HCT116 (cell line): ENCODE measurements at regions not wholly inside any gene's neighbourhood (a gene's known extent, or its start where the extent isn't known, plus 50 kb on each side); places are given as distances from the start of the nearest gene placed in this dataset.

Experiments
- ATAC-seq: fragments of 200-7000 bp; cut with Tn5 transposase; 2 replicates; pipeline ENCODE4 v1.9.1; 2020; ENCODE audit warnings: mild to moderate bottlenecking, moderate library complexity
- BruUV-seq: library from RNA; stranded (reverse); fragments of 400-500 nt; replicated peaks from 2 replicates; lab custom pipeline; 2021; lab: Mats Ljungman, UMichigan
- CTCF ChIA-PET: fragments of 300-600 bp; sonication (Branson Sonifier 250); formaldehyde crosslinking; loops from one replicate; lab custom pipeline; 2021; ENCODE audit warnings: antibody characterized with exemption; lab: Charles Lee
- POLR2A ChIA-PET: fragments of 300-600, 350-600 bp; sonication (Branson Sonifier 250); formaldehyde crosslinking; loops from one replicate; lab custom pipeline; 2021; ENCODE audit warnings: antibody characterized with exemption; lab: Charles Lee
- RAD21 ChIA-PET, 2 experiments: fragments of 300-600 bp; sonication (Branson Sonifier 250); formaldehyde crosslinking; loops; one replicate each; lab custom pipeline; 2023; ENCODE audit warnings: low total read pairs in 2 of 2; ENCODE audit not compliant: uncharacterized antibody in 2 of 2, unreplicated experiment in 2 of 2, low non-redundant PET in 1 of 2; lab: Charles Lee
- DNase-seq: peaks from one replicate; pipeline ENCODE4 v3.0.0-alpha.2; 2010; ENCODE audit warnings: low read depth, low spot score
- H2AFZ ChIP-seq: fragments of 200-600 bp; shearing (Covaris generic), sonication (generic); 2 replicates; pipeline ENCODE4 v1.6.1; 2017; ENCODE audit warnings: low read depth, mixed run types, mixed read lengths, antibody characterized with exemption, low read length; ENCODE audit not compliant: poor library complexity, severe bottlenecking
- H3K27ac ChIP-seq: 2 replicates; pipeline ENCODE4 v1.5.1; 2012; ENCODE audit warnings: low read depth, low read length
- H3K27me3 ChIP-seq: fragments of 200-600 bp; sonication (generic); 2 replicates; pipeline ENCODE4 v1.6.1; 2016; ENCODE audit warnings: mixed run types, low read length, mixed read lengths; ENCODE audit not compliant: insufficient read depth
- H3K36me3 ChIP-seq, 2 experiments: fragments of 200-500 bp in 1 of 2; fragments of 200-600 bp in 1 of 2; sonication (Bioruptor generic) in 1 of 2; sonication (generic) in 1 of 2; 2 replicates each; pipeline versions ENCODE4 v1.5.1 to v1.6.1; 2014 to 2016; ENCODE audit warnings: low read length in 2 of 2, inconsistent platforms in 1 of 2, mixed read lengths in 1 of 2, mixed run types in 1 of 2; ENCODE audit not compliant: insufficient read depth in 2 of 2, control insufficient read depth in 1 of 2
- H3K4me1 ChIP-seq, 2 experiments: fragments of 200-600 bp in 1 of 2; sonication (generic) in 1 of 2; 2 replicates each; pipeline versions ENCODE4 v1.5.1 to v1.6.1; 2012 to 2017; ENCODE audit warnings: low read length in 2 of 2, inconsistent platforms in 1 of 2, mild to moderate bottlenecking in 1 of 2, mixed read lengths in 1 of 2, mixed run types in 1 of 2, moderate library complexity in 1 of 2; ENCODE audit not compliant: insufficient read depth in 2 of 2, control insufficient read depth in 1 of 2
- H3K4me2 ChIP-seq: fragments of 200-600 bp; sonication (generic); 2 replicates; pipeline ENCODE4 v1.6.1; 2017; ENCODE audit warnings: mixed run types, low read length, mixed read lengths
- H3K4me3 ChIP-seq, 2 experiments: fragments of 200-600 bp in 1 of 2; sonication (generic) in 1 of 2; replicated peaks in 1 of 2; 2 replicates each; pipeline ENCODE4 v1.5.1; 2011 to 2016; ENCODE audit warnings: low read length in 2 of 2, control low read depth in 1 of 2, low read depth in 1 of 2, mild to moderate bottlenecking in 1 of 2, mixed read lengths in 1 of 2, mixed run types in 1 of 2
- H3K79me2 ChIP-seq: fragments of 200-600 bp; sonication (generic); 2 replicates; pipeline ENCODE4 v1.6.1; 2017; ENCODE audit warnings: mild to moderate bottlenecking, mixed run types, low read length, moderate library complexity, mixed read lengths; ENCODE audit not compliant: insufficient read depth
- H3K9ac ChIP-seq: fragments of 200-600 bp; sonication (generic); 2 replicates; pipeline ENCODE4 v1.6.1; 2016; ENCODE audit warnings: low read length, mixed read lengths
- H3K9me2 ChIP-seq: fragments of 200-600 bp; sonication (generic), shearing (Covaris generic); 2 replicates; pipeline ENCODE4 v1.6.1; 2017; ENCODE audit warnings: mixed run types, mild to moderate bottlenecking, moderate library complexity; ENCODE audit not compliant: insufficient read depth
- H3K9me3 ChIP-seq, 2 experiments: fragments of 200-500 bp in 1 of 2; fragments of 200-600 bp in 1 of 2; sonication (Bioruptor generic) in 1 of 2; sonication (generic) in 1 of 2; 2 replicates each; pipeline ENCODE4 v1.6.1; 2014 to 2017; ENCODE audit warnings: low read length in 2 of 2, mixed read lengths in 2 of 2, inconsistent platforms in 1 of 2, low read depth in 1 of 2, mild to moderate bottlenecking in 1 of 2, mixed run types in 1 of 2, moderate library complexity in 1 of 2; ENCODE audit not compliant: control insufficient read depth in 1 of 2, insufficient read depth in 1 of 2
- H4K20me1 ChIP-seq: fragments of 200-600 bp; sonication (generic), shearing (Covaris generic); 2 replicates; pipeline ENCODE4 v1.6.1; 2017; ENCODE audit warnings: mixed run types, mild to moderate bottlenecking, moderate library complexity; ENCODE audit not compliant: insufficient read depth
- CBX3 ChIP-seq: IDR thresholded peaks from 2 replicates; pipeline ENCODE4 v1.6.1; 2012; ENCODE audit warnings: low read depth
- CEBPB ChIP-seq: IDR thresholded peaks from 2 replicates; pipeline ENCODE4 v1.6.1; 2012; ENCODE audit warnings: low read depth
- EGR1 ChIP-seq: IDR thresholded peaks from 2 replicates; pipeline ENCODE4 v1.6.1; 2012; ENCODE audit warnings: low read depth
- ELF1 ChIP-seq: IDR thresholded peaks from 2 replicates; pipeline ENCODE4 v1.6.1; 2012; ENCODE audit warnings: low read depth, borderline replicate concordance
- EZH2 ChIP-seq: fragments of 200-600 bp; sonication (generic); IDR thresholded peaks from 2 replicates; pipeline ENCODE4 v1.6.1; 2017; ENCODE audit warnings: antibody characterized with exemption, mixed run types
- EZH2phosphoT487 ChIP-seq: fragments of 200-600 bp; IDR thresholded peaks from 2 replicates; pipeline ENCODE4 v1.6.1; 2018; ENCODE audit warnings: antibody characterized with exemption, borderline replicate concordance
- FOSL1 ChIP-seq: IDR thresholded peaks from 2 replicates; pipeline ENCODE4 v1.6.1; 2012; ENCODE audit warnings: low read depth
- JUND ChIP-seq: IDR thresholded peaks from 2 replicates; pipeline ENCODE4 v1.6.1; 2012
- POLR2A ChIP-seq: IDR thresholded peaks from 2 replicates; pipeline ENCODE4 v1.7.0; 2011; ENCODE audit warnings: borderline replicate concordance; ENCODE audit not compliant: insufficient read depth, insufficient read length; ENCODE audit errors: extremely low read depth
- POLR2AphosphoS5 ChIP-seq: IDR thresholded peaks from 2 replicates; pipeline ENCODE4 v1.6.1; 2011; ENCODE audit warnings: mild to moderate bottlenecking, low read depth, low read length, moderate library complexity
- SIN3A ChIP-seq: IDR thresholded peaks from 2 replicates; pipeline ENCODE4 v1.6.1; 2012; ENCODE audit warnings: low read depth
- SP1 ChIP-seq: IDR thresholded peaks from 2 replicates; pipeline ENCODE4 v1.6.1; 2012; ENCODE audit warnings: low read depth
- SRF ChIP-seq: IDR thresholded peaks from 2 replicates; pipeline ENCODE4 v1.6.1; 2012; ENCODE audit warnings: low read depth
- YY1 ChIP-seq: IDR thresholded peaks from 2 replicates; pipeline ENCODE4 v1.6.1; 2011; ENCODE audit warnings: low read length, low read depth, moderate library complexity, mild to moderate bottlenecking; ENCODE audit not compliant: insufficient replicate concordance; ENCODE audit errors: extremely low read depth
- intact Hi-C: fragments of 100-400 bp; cut with micrococcal nuclease; formaldehyde crosslinking; loops from 2 replicates; pipeline ENCODE4 v1.10.0; 2022
- TF ChIP-seq, protein P1 (sequence below): IDR thresholded peaks from 2 replicates; pipeline ENCODE4 v1.6.1; 2012; ENCODE audit warnings: low read depth
- TF ChIP-seq, protein P2 (sequence below), 3 experiments: fragments of 200-600 bp in 1 of 3; sonication (generic) in 1 of 3; IDR thresholded peaks in 2 of 3; conservative IDR thresholded peaks in 1 of 3; 2 replicates each; pipeline ENCODE4 v1.5.1; 2012 to 2017; ENCODE audit warnings: low read depth in 2 of 3, low read length in 2 of 3, antibody characterized with exemption in 1 of 3, borderline replicate concordance in 1 of 3, control low read depth in 1 of 3, mild to moderate bottlenecking in 1 of 3, mixed read lengths in 1 of 3, mixed run types in 1 of 3, moderate library complexity in 1 of 3; ENCODE audit not compliant: insufficient read depth in 1 of 3
- TF ChIP-seq, protein P3 (sequence below): IDR thresholded peaks from 2 replicates; pipeline ENCODE4 v1.6.1; 2012
- TF ChIP-seq, protein P4 (sequence below): IDR thresholded peaks from 2 replicates; pipeline ENCODE4 v1.6.1; 2011; ENCODE audit warnings: mild to moderate bottlenecking, low read length, moderate library complexity; ENCODE audit not compliant: insufficient replicate concordance; ENCODE audit errors: extremely low read depth
- TF ChIP-seq, protein P5 (sequence below): IDR thresholded peaks from 2 replicates; pipeline ENCODE4 v1.6.1; 2012

DNA sequence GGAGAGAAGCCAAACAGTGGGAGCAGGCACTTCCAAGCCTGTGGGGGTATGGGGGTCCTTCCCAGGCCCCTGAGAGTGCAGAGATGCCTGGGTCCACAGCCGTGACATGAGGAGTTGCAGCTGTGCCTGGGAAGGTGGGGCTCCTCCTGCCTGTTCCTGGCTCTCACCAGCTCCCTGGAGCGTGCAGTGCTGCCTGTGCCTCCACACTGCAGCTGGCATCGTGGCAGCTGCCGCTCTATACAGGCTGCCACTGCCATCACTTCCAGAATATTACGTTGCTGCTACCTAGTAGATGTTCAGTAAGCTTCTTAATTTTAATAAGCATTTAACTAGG, 223.7 kb downstream of the KCNC2 start:
- DNase-seq (no peak), ATAC-seq (no peak)
- Histone ChIP-seq H3K9me3 (no peaks in the 10 kb centered on the region), H3K27me3 (no peaks in the 10 kb centered on the region), H3K4me3 (no peak overlapping the region), H3K4me2 (no peak overlapping the region), H4K20me1 (no peaks in the 10 kb centered on the region), H3K27ac (no peak overlapping the region), H3K9ac (no peak overlapping the region), H3K36me3 (no peaks in the 10 kb centered on the region), H3K9me2 (no peaks in the 10 kb centered on the region), H2AFZ (no peak overlapping the region), H3K4me1 (peaks cover 0 to 2% of the 10 kb centered on the region in 2 experiments; a peak in 1 of 4 replicates), H3K79me2 (no peaks in the 10 kb centered on the region)
- TF ChIP-seq, protein P1, sequence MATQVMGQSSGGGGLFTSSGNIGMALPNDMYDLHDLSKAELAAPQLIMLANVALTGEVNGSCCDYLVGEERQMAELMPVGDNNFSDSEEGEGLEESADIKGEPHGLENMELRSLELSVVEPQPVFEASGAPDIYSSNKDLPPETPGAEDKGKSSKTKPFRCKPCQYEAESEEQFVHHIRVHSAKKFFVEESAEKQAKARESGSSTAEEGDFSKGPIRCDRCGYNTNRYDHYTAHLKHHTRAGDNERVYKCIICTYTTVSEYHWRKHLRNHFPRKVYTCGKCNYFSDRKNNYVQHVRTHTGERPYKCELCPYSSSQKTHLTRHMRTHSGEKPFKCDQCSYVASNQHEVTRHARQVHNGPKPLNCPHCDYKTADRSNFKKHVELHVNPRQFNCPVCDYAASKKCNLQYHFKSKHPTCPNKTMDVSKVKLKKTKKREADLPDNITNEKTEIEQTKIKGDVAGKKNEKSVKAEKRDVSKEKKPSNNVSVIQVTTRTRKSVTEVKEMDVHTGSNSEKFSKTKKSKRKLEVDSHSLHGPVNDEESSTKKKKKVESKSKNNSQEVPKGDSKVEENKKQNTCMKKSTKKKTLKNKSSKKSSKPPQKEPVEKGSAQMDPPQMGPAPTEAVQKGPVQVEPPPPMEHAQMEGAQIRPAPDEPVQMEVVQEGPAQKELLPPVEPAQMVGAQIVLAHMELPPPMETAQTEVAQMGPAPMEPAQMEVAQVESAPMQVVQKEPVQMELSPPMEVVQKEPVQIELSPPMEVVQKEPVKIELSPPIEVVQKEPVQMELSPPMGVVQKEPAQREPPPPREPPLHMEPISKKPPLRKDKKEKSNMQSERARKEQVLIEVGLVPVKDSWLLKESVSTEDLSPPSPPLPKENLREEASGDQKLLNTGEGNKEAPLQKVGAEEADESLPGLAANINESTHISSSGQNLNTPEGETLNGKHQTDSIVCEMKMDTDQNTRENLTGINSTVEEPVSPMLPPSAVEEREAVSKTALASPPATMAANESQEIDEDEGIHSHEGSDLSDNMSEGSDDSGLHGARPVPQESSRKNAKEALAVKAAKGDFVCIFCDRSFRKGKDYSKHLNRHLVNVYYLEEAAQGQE = no peak
- TF ChIP-seq, protein P2, sequence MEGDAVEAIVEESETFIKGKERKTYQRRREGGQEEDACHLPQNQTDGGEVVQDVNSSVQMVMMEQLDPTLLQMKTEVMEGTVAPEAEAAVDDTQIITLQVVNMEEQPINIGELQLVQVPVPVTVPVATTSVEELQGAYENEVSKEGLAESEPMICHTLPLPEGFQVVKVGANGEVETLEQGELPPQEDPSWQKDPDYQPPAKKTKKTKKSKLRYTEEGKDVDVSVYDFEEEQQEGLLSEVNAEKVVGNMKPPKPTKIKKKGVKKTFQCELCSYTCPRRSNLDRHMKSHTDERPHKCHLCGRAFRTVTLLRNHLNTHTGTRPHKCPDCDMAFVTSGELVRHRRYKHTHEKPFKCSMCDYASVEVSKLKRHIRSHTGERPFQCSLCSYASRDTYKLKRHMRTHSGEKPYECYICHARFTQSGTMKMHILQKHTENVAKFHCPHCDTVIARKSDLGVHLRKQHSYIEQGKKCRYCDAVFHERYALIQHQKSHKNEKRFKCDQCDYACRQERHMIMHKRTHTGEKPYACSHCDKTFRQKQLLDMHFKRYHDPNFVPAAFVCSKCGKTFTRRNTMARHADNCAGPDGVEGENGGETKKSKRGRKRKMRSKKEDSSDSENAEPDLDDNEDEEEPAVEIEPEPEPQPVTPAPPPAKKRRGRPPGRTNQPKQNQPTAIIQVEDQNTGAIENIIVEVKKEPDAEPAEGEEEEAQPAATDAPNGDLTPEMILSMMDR (IDR thresholded peaks at IDR 0.05 in 2 of 3, conservative IDR thresholded peaks at IDR 0.05 in 1 of 3; ENCODE audit: borderline replicate concordance in 1 of 3, insufficient read depth in 1 of 3, low read depth in 2 of 3, low read length in 2 of 3) = no peak
- TF ChIP-seq EZH2 = no peak
- no peak for TF ChIP-seq SIN3A
- TF ChIP-seq POLR2AphosphoS5 = no peak
- no peak for TF ChIP-seq FOSL1
- no peak for TF ChIP-seq YY1
- TF ChIP-seq JUND = no peak
- TF ChIP-seq, protein P3, sequence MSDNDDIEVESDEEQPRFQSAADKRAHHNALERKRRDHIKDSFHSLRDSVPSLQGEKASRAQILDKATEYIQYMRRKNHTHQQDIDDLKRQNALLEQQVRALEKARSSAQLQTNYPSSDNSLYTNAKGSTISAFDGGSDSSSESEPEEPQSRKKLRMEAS = no peak
- TF ChIP-seq, protein P4, sequence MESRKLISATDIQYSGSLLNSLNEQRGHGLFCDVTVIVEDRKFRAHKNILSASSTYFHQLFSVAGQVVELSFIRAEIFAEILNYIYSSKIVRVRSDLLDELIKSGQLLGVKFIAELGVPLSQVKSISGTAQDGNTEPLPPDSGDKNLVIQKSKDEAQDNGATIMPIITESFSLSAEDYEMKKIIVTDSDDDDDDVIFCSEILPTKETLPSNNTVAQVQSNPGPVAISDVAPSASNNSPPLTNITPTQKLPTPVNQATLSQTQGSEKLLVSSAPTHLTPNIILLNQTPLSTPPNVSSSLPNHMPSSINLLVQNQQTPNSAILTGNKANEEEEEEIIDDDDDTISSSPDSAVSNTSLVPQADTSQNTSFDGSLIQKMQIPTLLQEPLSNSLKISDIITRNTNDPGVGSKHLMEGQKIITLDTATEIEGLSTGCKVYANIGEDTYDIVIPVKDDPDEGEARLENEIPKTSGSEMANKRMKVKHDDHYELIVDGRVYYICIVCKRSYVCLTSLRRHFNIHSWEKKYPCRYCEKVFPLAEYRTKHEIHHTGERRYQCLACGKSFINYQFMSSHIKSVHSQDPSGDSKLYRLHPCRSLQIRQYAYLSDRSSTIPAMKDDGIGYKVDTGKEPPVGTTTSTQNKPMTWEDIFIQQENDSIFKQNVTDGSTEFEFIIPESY = no peak
- no peak for TF ChIP-seq ELF1
- TF ChIP-seq, protein P5, sequence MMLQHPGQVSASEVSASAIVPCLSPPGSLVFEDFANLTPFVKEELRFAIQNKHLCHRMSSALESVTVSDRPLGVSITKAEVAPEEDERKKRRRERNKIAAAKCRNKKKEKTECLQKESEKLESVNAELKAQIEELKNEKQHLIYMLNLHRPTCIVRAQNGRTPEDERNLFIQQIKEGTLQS = no peak
- TF ChIP-seq EZH2phosphoT487 = no peak
- TF ChIP-seq SP1 = no peak
- TF ChIP-seq CEBPB = no peak
- no peak for TF ChIP-seq CBX3
- TF ChIP-seq SRF = no peak
- TF ChIP-seq EGR1 = no peak
- TF ChIP-seq POLR2A = no peak
- ChIA-PET CTCF (no interaction called here), POLR2A (interaction anchor here (0.6 kb wide), 1 partner anchor 9 kb away, joined by 3 read pairs; no protein-coding TSS in a partner anchor), RAD21 (no interaction called here)
- no TSS peak for BruUV-seq
- intact Hi-C loops = no loop called here
